ENCODE measurements at regions not wholly inside any gene's neighbourhood (a gene's known extent, or its start where the extent isn't known, plus 50 kb on each side); places are given as distances from the start of the nearest gene placed in this dataset.
A peak's percentile ranks its signal among the peaks of the same experiment; 100 is the strongest.

- peaks cover 7% of the 10 kb centered on the region for H3K27me3 Mint-ChIP-seq (ENCODE audit: low read depth)
- peak overlapping the region in 1 of 3 experiments; percentile 58 for H3K27ac Mint-ChIP-seq
- H3K4me3 Mint-ChIP-seq: no peak overlapping the region
- H3K4me1 Mint-ChIP-seq: peaks cover 22% of the 10 kb centered on the region
- no peak for TF ChIP-seq CTCF (IDR thresholded peaks at IDR 0.05; ENCODE audit: unreplicated experiment in 3 of 3)
- H3K9me3 Mint-ChIP-seq: no peaks in the 10 kb centered on the region
- H3K36me3 Mint-ChIP-seq (ENCODE audit: low read depth): no peaks in the 10 kb centered on the region
Measured at GRCh38 chr13:40408602-40409001, 257.8 kb downstream of the FOXO1 start.

GRCh38 chr13:40409278-40409677, 257.2 kb downstream of the FOXO1 start:
- Mint-ChIP-seq H3K27me3 (ENCODE audit: low read depth) (peaks cover 6% of the 10 kb centered on the region), H3K36me3 (ENCODE audit: low read depth) (no peaks in the 10 kb centered on the region), H3K4me3 (no peak overlapping the region), H3K9me3 (no peaks in the 10 kb centered on the region), H3K27ac (peak overlapping the region in 2 of 3 experiments; percentile 17 to 58), H3K4me1 (peaks cover 19% of the 10 kb centered on the region)
- TF ChIP-seq CTCF (IDR thresholded peaks at IDR 0.05; ENCODE audit: unreplicated experiment in 3 of 3): no peak

- Mint-ChIP-seq H3K36me3 (ENCODE audit: low read depth) (no peaks in the 10 kb centered on the region), H3K27ac (no peak overlapping the region)
- TF ChIP-seq CTCF (IDR thresholded peaks at IDR 0.05; ENCODE audit: unreplicated experiment in 3 of 3): no peak
Measured at GRCh38 chr13:40410315-40410714, 256.1 kb downstream of the FOXO1 start.

GRCh38 chr13:40420160-40420740, 246.2 kb downstream of the FOXO1 start:
- no peaks in the 10 kb centered on the region for H3K4me1 Mint-ChIP-seq
- H3K27ac Mint-ChIP-seq: no peak overlapping the region
- no peak for TF ChIP-seq CTCF (IDR thresholded peaks at IDR 0.05; ENCODE audit: unreplicated experiment in 3 of 3)
- no peak overlapping the region for H3K4me3 Mint-ChIP-seq
- no peaks in the 10 kb centered on the region for H3K36me3 Mint-ChIP-seq (ENCODE audit: low read depth)
- no peaks in the 10 kb centered on the region for H3K27me3 Mint-ChIP-seq (ENCODE audit: low read depth)
- peaks cover 19% of the 10 kb centered on the region for H3K9me3 Mint-ChIP-seq

More at GRCh38 chr13:40410315-40410714, 256.1 kb downstream of the FOXO1 start:
- Mint-ChIP-seq H3K9me3 (no peaks in the 10 kb centered on the region), H3K27me3 (ENCODE audit: low read depth) (no peaks in the 10 kb centered on the region), H3K4me3 (no peak overlapping the region), H3K4me1 (peaks cover 12% of the 10 kb centered on the region)

- TF ChIP-seq CTCF (IDR thresholded peaks at IDR 0.05; ENCODE audit: unreplicated experiment in 3 of 3): no peak
- H3K4me1 Mint-ChIP-seq: no peaks in the 10 kb centered on the region
- H3K27ac Mint-ChIP-seq: no peak overlapping the region
- peaks cover 1% of the 10 kb centered on the region for H3K9me3 Mint-ChIP-seq
- no peak overlapping the region for H3K4me3 Mint-ChIP-seq
- H3K36me3 Mint-ChIP-seq (ENCODE audit: low read depth): no peaks in the 10 kb centered on the region
- no peaks in the 10 kb centered on the region for H3K27me3 Mint-ChIP-seq (ENCODE audit: low read depth)
Measured at GRCh38 chr13:40422588-40423235, 243.7 kb downstream of the FOXO1 start.

- Mint-ChIP-seq H3K27me3 (ENCODE audit: low read depth) (no peaks in the 10 kb centered on the region), H3K36me3 (ENCODE audit: low read depth) (no peaks in the 10 kb centered on the region), H3K4me1 (no peaks in the 10 kb centered on the region), H3K4me3 (no peak overlapping the region), H3K27ac (no peak overlapping the region), H3K9me3 (no peaks in the 10 kb centered on the region)
- TF ChIP-seq CTCF (IDR thresholded peaks at IDR 0.05; ENCODE audit: unreplicated experiment in 3 of 3): no peak
Measured at GRCh38 chr13:40428354-40428753, 238.1 kb downstream of the FOXO1 start.
